ENCODE measurements at regions not wholly inside any gene's neighbourhood (a gene's known extent, or its start where the extent isn't known, plus 50 kb on each side); places are given as distances from the start of the nearest gene placed in this dataset.
"Not testable (repeated sequence)": the region's sequence is repeated elsewhere in the genome, so short reads cannot be mapped to it uniquely, and the experiment has no call there.

GRCh38 chr12:88736031-88736430 lies 155.8 kb upstream of the KITLG start:
- no peak for DNase-seq

- DNase-seq = no peak
Observed at GRCh38 chr12:88733008-88733407, 152.7 kb upstream of the KITLG start.

GRCh38 chr12:88729196-88729595 lies 148.9 kb upstream of the KITLG start:
- no peak for DNase-seq

- no peak for DNase-seq
Observed at GRCh38 chr12:88726806-88727720, 146.8 kb upstream of the KITLG start.

GRCh38 chr12:88725592-88726143 lies 145.4 kb upstream of the KITLG start:
- DNase-seq = no peak

- DNase-seq = no peak
Observed at GRCh38 chr12:88723219-88723618, 142.9 kb upstream of the KITLG start.

- no peak for DNase-seq
Observed at GRCh38 chr12:88720785-88721650, 140.7 kb upstream of the KITLG start.

- DNase-seq = no peak
Observed at GRCh38 chr12:88720231-88720630, 140.0 kb upstream of the KITLG start.

GRCh38 chr12:88717188-88717587 lies 136.9 kb upstream of the KITLG start:
- no peak for DNase-seq

GRCh38 chr12:88716240-88716639 lies 136.0 kb upstream of the KITLG start:
- no peak for DNase-seq

- no peak for DNase-seq
Observed at GRCh38 chr12:88715673-88716072, 135.4 kb upstream of the KITLG start.

- DNase-seq = not testable (repeated sequence)
Observed at GRCh38 chr12:88714263-88714882, 134.1 kb upstream of the KITLG start.

- no peak for DNase-seq
Observed at GRCh38 chr12:88707800-88708199, 127.5 kb upstream of the KITLG start.

GRCh38 chr12:88706286-88706685 lies 126.0 kb upstream of the KITLG start:
- no peak for DNase-seq

GRCh38 chr12:88703790-88704189 lies 123.5 kb upstream of the KITLG start:
- no peak for DNase-seq

GRCh38 chr12:88698471-88698870 lies 118.2 kb upstream of the KITLG start:
- no peak for DNase-seq

- no peak for DNase-seq
Observed at GRCh38 chr12:88693837-88694445, 113.7 kb upstream of the KITLG start.

GRCh38 chr12:88691811-88692210 lies 111.5 kb upstream of the KITLG start:
- no peak for DNase-seq

GRCh38 chr12:88684610-88685009 lies 104.3 kb upstream of the KITLG start:
- DNase-seq = no peak

GRCh38 chr12:88684170-88684569 lies 103.9 kb upstream of the KITLG start:
- DNase-seq = no peak

GRCh38 chr12:88683628-88684027 lies 103.4 kb upstream of the KITLG start:
- no peak for DNase-seq

GRCh38 chr12:88681271-88681670 lies 101.0 kb upstream of the KITLG start:
- DNase-seq = no peak

GRCh38 chr12:88677464-88677863 lies 97.2 kb upstream of the KITLG start:
- DNase-seq = no peak

All from stimulated activated CD4-positive, alpha-beta T cell treated with anti-CD3 and anti-CD28 coated beads, Interleukin-4, amount 100 ng/mL, for 4 hours (primary cell).